HEK293T (cell line): ENCODE measurements at regions not wholly inside any gene's neighbourhood (a gene's known extent, or its start where the extent isn't known, plus 50 kb on each side); places are given as distances from the start of the nearest gene placed in this dataset.

Experiments used
- ARNT ChIP-seq: fragments of 450-650 bp; IDR thresholded peaks from 2 replicates; pipeline ENCODE4 v1.6.1; 2017; ENCODE audit warnings: mild to moderate bottlenecking
- BHLHE40 ChIP-seq: fragments of 450-650 bp; IDR thresholded peaks from 2 replicates; pipeline ENCODE4 v1.6.1; 2016; ENCODE audit warnings: mild to moderate bottlenecking, moderate library complexity, borderline replicate concordance
- CTBP1 ChIP-seq: fragments of 450-650 bp; IDR thresholded peaks from 2 replicates; pipeline ENCODE4 v1.6.1; 2016; ENCODE audit warnings: borderline replicate concordance
- ELF4 ChIP-seq: fragments of 450-650 bp; IDR thresholded peaks from 2 replicates; pipeline ENCODE4 v1.6.1; 2017; ENCODE audit warnings: antibody characterized with exemption
- FOXK2 ChIP-seq: fragments of 450-650 bp; IDR thresholded peaks from 2 replicates; pipeline ENCODE4 v1.6.1; 2016; ENCODE audit warnings: mild to moderate bottlenecking
- FOXM1 ChIP-seq: fragments of 450-650 bp; IDR thresholded peaks from 2 replicates; pipeline ENCODE4 v1.6.1; 2017; ENCODE audit warnings: mild to moderate bottlenecking, borderline replicate concordance
- HDGF ChIP-seq: fragments of 450-650 bp; IDR thresholded peaks from 2 replicates; pipeline ENCODE4 v1.6.1; 2017; ENCODE audit warnings: antibody characterized with exemption, borderline replicate concordance
- L3MBTL2 ChIP-seq: fragments of 450-650 bp; conservative IDR thresholded peaks from 2 replicates; pipeline ENCODE4 v1.6.1; 2016; ENCODE audit warnings: mild to moderate bottlenecking
- LEF1 ChIP-seq: fragments of 450-650 bp; IDR thresholded peaks from 2 replicates; pipeline ENCODE4 v1.6.1; 2017; ENCODE audit warnings: mild to moderate bottlenecking, borderline replicate concordance
- NFRKB ChIP-seq: fragments of 450-650 bp; IDR thresholded peaks from 2 replicates; pipeline ENCODE4 v1.6.1; 2016; ENCODE audit warnings: mild to moderate bottlenecking, moderate library complexity
- PKNOX1 ChIP-seq: fragments of 450-650 bp; IDR thresholded peaks from 2 replicates; pipeline ENCODE4 v1.6.1; 2016
- SP1 ChIP-seq: fragments of 450-650 bp; IDR thresholded peaks from 2 replicates; pipeline ENCODE4 v1.6.1; 2017
- SUZ12 ChIP-seq: fragments of 450-650 bp; IDR thresholded peaks from 2 replicates; pipeline ENCODE4 v1.6.1; 2016; ENCODE audit warnings: mild to moderate bottlenecking

- no peak for TF ChIP-seq ARNT
- TF ChIP-seq LEF1: no peak
- no peak for TF ChIP-seq PKNOX1
- TF ChIP-seq HDGF: no peak
- no peak for TF ChIP-seq SP1
- TF ChIP-seq L3MBTL2: no peak
- no peak for TF ChIP-seq FOXM1
- TF ChIP-seq NFRKB: no peak
- no peak for TF ChIP-seq BHLHE40
- no peak for TF ChIP-seq SUZ12
- no peak for TF ChIP-seq CTBP1
- no peak for TF ChIP-seq FOXK2
- no peak for TF ChIP-seq ELF4
These were observed 136.4 kb upstream of the CELF2 start for GRCh38 chr10:10881117-10881813.
